ENCODE measurements at regions not wholly inside any gene's neighbourhood (a gene's known extent, or its start where the extent isn't known, plus 50 kb on each side); places are given as distances from the start of the nearest gene placed in this dataset.

- no peaks in the 10 kb centered on the region for H3K9me3 Mint-ChIP-seq
- H3K27ac Mint-ChIP-seq: no peak overlapping the region
- no peak for DNase-seq (ENCODE audit: extremely low spot score, unreplicated experiment)
- H3K36me3 Mint-ChIP-seq: no peaks in the 10 kb centered on the region
- no peak overlapping the region for H3K4me3 Mint-ChIP-seq
- H3K27me3 Mint-ChIP-seq: peaks cover 14% of the 10 kb centered on the region
- TF ChIP-seq, protein P1, sequence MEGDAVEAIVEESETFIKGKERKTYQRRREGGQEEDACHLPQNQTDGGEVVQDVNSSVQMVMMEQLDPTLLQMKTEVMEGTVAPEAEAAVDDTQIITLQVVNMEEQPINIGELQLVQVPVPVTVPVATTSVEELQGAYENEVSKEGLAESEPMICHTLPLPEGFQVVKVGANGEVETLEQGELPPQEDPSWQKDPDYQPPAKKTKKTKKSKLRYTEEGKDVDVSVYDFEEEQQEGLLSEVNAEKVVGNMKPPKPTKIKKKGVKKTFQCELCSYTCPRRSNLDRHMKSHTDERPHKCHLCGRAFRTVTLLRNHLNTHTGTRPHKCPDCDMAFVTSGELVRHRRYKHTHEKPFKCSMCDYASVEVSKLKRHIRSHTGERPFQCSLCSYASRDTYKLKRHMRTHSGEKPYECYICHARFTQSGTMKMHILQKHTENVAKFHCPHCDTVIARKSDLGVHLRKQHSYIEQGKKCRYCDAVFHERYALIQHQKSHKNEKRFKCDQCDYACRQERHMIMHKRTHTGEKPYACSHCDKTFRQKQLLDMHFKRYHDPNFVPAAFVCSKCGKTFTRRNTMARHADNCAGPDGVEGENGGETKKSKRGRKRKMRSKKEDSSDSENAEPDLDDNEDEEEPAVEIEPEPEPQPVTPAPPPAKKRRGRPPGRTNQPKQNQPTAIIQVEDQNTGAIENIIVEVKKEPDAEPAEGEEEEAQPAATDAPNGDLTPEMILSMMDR (conservative IDR thresholded peaks at IDR 0.05): no peak
- H3K4me1 Mint-ChIP-seq (ENCODE audit: unreplicated experiment): peaks cover 3% of the 10 kb centered on the region
Measured at GRCh38 chr2:41828052-41828643, 219.7 kb upstream of the PKDCC start.

GRCh38 chr2:41829052-41829451 lies 218.8 kb upstream of the PKDCC start:
- H3K27me3 Mint-ChIP-seq: peaks cover 16% of the 10 kb centered on the region
- H3K27ac Mint-ChIP-seq: no peak overlapping the region
- peaks cover 3% of the 10 kb centered on the region for H3K4me1 Mint-ChIP-seq (ENCODE audit: unreplicated experiment)

GRCh38 chr2:41830600-41830999 lies 217.2 kb upstream of the PKDCC start:
- H3K27ac Mint-ChIP-seq: no peak overlapping the region
- peaks cover 3% of the 10 kb centered on the region for H3K4me1 Mint-ChIP-seq (ENCODE audit: unreplicated experiment)

More at GRCh38 chr2:41829052-41829451, 218.8 kb upstream of the PKDCC start:
- DNase-seq (ENCODE audit: extremely low spot score, unreplicated experiment): no peak
- H3K36me3 Mint-ChIP-seq: no peaks in the 10 kb centered on the region
- TF ChIP-seq, protein P1 (conservative IDR thresholded peaks at IDR 0.05): no peak
- H3K4me3 Mint-ChIP-seq: no peak overlapping the region
- no peaks in the 10 kb centered on the region for H3K9me3 Mint-ChIP-seq

DNA sequence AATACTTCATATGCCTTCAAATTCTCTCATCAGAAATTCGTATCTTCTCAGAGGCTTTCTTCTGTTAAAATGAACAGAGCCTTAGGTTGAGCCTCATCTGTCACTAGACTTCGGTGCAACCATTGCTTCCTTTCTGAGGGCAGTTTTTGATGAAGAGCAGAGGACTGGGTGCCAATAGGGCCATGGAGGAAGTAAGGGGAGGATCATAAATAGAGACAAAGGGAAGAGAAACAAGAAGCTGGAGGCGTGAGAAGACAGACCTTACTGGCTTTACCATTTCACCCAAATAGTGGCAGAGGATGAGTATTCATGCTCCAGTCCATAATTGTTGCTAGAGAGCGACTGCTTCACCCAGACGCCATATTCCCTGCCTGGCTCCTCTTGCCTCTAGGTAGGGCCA lies 215.6 kb upstream of the PKDCC start:
- H3K9me3 Mint-ChIP-seq: no peaks in the 10 kb centered on the region
- H3K4me3 Mint-ChIP-seq: no peak overlapping the region
- peaks cover 27% of the 10 kb centered on the region for H3K27me3 Mint-ChIP-seq
- TF ChIP-seq, protein P1 (conservative IDR thresholded peaks at IDR 0.05): no peak
- no peaks in the 10 kb centered on the region for H3K36me3 Mint-ChIP-seq
- no peak for DNase-seq (ENCODE audit: extremely low spot score, unreplicated experiment)
- no peak overlapping the region for H3K27ac Mint-ChIP-seq
- peaks cover 3% of the 10 kb centered on the region for H3K4me1 Mint-ChIP-seq (ENCODE audit: unreplicated experiment)

More at GRCh38 chr2:41830600-41830999, 217.2 kb upstream of the PKDCC start:
- Mint-ChIP-seq H3K36me3 (no peaks in the 10 kb centered on the region), H3K27me3 (peaks cover 23% of the 10 kb centered on the region), H3K4me3 (no peak overlapping the region), H3K9me3 (no peaks in the 10 kb centered on the region)
- TF ChIP-seq, protein P1 (conservative IDR thresholded peaks at IDR 0.05): no peak
- DNase-seq (ENCODE audit: extremely low spot score, unreplicated experiment): no peak

- TF ChIP-seq, protein P1 (conservative IDR thresholded peaks at IDR 0.05): no peak
- H3K4me1 Mint-ChIP-seq (ENCODE audit: unreplicated experiment): no peaks in the 10 kb centered on the region
- H3K9me3 Mint-ChIP-seq: no peaks in the 10 kb centered on the region
- H3K36me3 Mint-ChIP-seq: no peaks in the 10 kb centered on the region
- H3K27ac Mint-ChIP-seq: no peak overlapping the region
- peaks cover 41% of the 10 kb centered on the region for H3K27me3 Mint-ChIP-seq
- no peak for DNase-seq (ENCODE audit: extremely low spot score, unreplicated experiment)
- no peak overlapping the region for H3K4me3 Mint-ChIP-seq
Measured at GRCh38 chr2:41835401-41835800, 212.4 kb upstream of the PKDCC start.

Measured in type B pancreatic cell (in vitro differentiated cells).